Caco-2 (cell line): ENCODE measurements at regions not wholly inside any gene's neighbourhood (a gene's known extent, or its start where the extent isn't known, plus 50 kb on each side); places are given as distances from the start of the nearest gene placed in this dataset.

Experiments
- BruUV-seq: library from RNA; stranded (reverse); fragments of 400-500 nt; replicated peaks from 2 replicates; lab custom pipeline; 2021; lab: Mats Ljungman, UMichigan
- CTCF ChIA-PET: fragments of 300-600 bp; sonication (Branson Sonifier 250); formaldehyde crosslinking; loops from one replicate; lab custom pipeline; 2022; ENCODE audit warnings: antibody characterized with exemption; lab: Charles Lee
- POLR2A ChIA-PET: fragments of 300-600 bp; sonication (Branson Sonifier 250); formaldehyde crosslinking; loops from one replicate; lab custom pipeline; 2022; ENCODE audit warnings: antibody characterized with exemption; lab: Charles Lee
- DNase-seq, 2 experiments: peaks; one replicate each; pipeline versions ENCODE4 v3.0.0 to v3.0.0-alpha.2; 2020 to 2022
- H3K27me3 ChIP-seq: replicated peaks from 2 replicates; pipeline ENCODE4 v1.6.0; 2011; ENCODE audit warnings: low read length; ENCODE audit not compliant: control insufficient read depth, insufficient read depth
- H3K36me3 ChIP-seq: 2 replicates; pipeline ENCODE4 v1.5.1; 2011; ENCODE audit warnings: low read length; ENCODE audit not compliant: control insufficient read depth, insufficient read depth
- H3K4me1 ChIP-seq: fragments of 250-450 bp; sonication (Bioruptor Pico); 2 replicates; pipeline ENCODE4 v1.5.1; 2020; ENCODE audit warnings: mild to moderate bottlenecking
- H3K4me3 ChIP-seq: 2 replicates; pipeline ENCODE4 v1.5.1; 2011; ENCODE audit warnings: low read depth, mild to moderate bottlenecking, control low read depth, low read length
- H3K9me3 ChIP-seq: fragments of 250-450 bp; sonication (Bioruptor Pico); 2 replicates; pipeline ENCODE4 v1.5.1; 2020; ENCODE audit warnings: mild to moderate bottlenecking, moderate library complexity
- H3K27ac Mint-ChIP-seq: one replicate; pipeline ENCODE4 v1.8.0; 2022; ENCODE audit warnings: mixed read lengths; ENCODE audit not compliant: unreplicated experiment
- H3K27me3 Mint-ChIP-seq: one replicate; pipeline ENCODE4 v1.8.0; 2022; ENCODE audit warnings: mixed read lengths; ENCODE audit not compliant: insufficient read depth, unreplicated experiment
- H3K36me3 Mint-ChIP-seq: one replicate; pipeline ENCODE4 v1.8.0; 2022; ENCODE audit warnings: mild to moderate bottlenecking, mixed read lengths; ENCODE audit not compliant: insufficient read depth, unreplicated experiment
- H3K4me1 Mint-ChIP-seq: one replicate; pipeline ENCODE4 v1.8.0; 2022; ENCODE audit warnings: low read depth, mixed read lengths; ENCODE audit not compliant: unreplicated experiment
- H3K4me3 Mint-ChIP-seq: one replicate; pipeline ENCODE4 v1.8.0; 2022; ENCODE audit warnings: mild to moderate bottlenecking, moderate library complexity, mixed read lengths; ENCODE audit not compliant: unreplicated experiment
- H3K9me3 Mint-ChIP-seq: one replicate; pipeline ENCODE4 v1.8.0; 2022; ENCODE audit warnings: mixed read lengths; ENCODE audit not compliant: unreplicated experiment
- CTCF ChIP-seq, 2 experiments: fragments of 200-600 bp in 1 of 2; IDR thresholded peaks; 1 replicate in 1 of 2; 2 replicates in 1 of 2; pipeline versions ENCODE4 v1.5.1 to v1.8.0; 2011 to 2022; ENCODE audit warnings: antibody characterized with exemption in 1 of 2, control low read depth in 1 of 2, inconsistent platforms in 1 of 2, low read depth in 1 of 2, low read length in 1 of 2, mild to moderate bottlenecking in 1 of 2, moderate library complexity in 1 of 2; ENCODE audit not compliant: insufficient read depth in 1 of 2, severe bottlenecking in 1 of 2, unreplicated experiment in 1 of 2
- intact Hi-C: fragments of 100-400 bp; cut with micrococcal nuclease; formaldehyde crosslinking; loops from one replicate; pipeline ENCODE4 v1.10.0; 2022; ENCODE audit not compliant: unreplicated experiment

GRCh38 chr1:58200437-58200836, 346.1 kb downstream of the OMA1 start:
- Histone ChIP-seq H3K4me3 (no peak overlapping the region), H3K27me3 (no peaks in the 10 kb centered on the region), H3K4me1 (no peaks in the 10 kb centered on the region), H3K9me3 (no peaks in the 10 kb centered on the region), H3K36me3 (no peaks in the 10 kb centered on the region)
- BruUV-seq, result no TSS peak
- ChIA-PET POLR2A (no interaction called here), CTCF (no interaction called here)
- Mint-ChIP-seq H3K4me3 (no peak overlapping the region), H3K27ac (no peak overlapping the region), H3K27me3 (peaks cover 3% of the 10 kb centered on the region), H3K9me3 (no peaks in the 10 kb centered on the region), H3K36me3 (no peaks in the 10 kb centered on the region), H3K4me1 (no peaks in the 10 kb centered on the region)
- intact Hi-C loops, result no loop called here
- TF ChIP-seq CTCF (IDR thresholded peaks at IDR 0.05; ENCODE audit: insufficient read depth in 1 of 2, low read depth in 1 of 2, low read length in 1 of 2, severe bottlenecking in 1 of 2, unreplicated experiment in 1 of 2), result no peak
- DNase-seq, result no peak

GRCh38 chr1:58197811-58198210, 348.7 kb downstream of the OMA1 start:
- H3K4me1 ChIP-seq, result no peaks in the 10 kb centered on the region
- intact Hi-C loops, result no loop called here
- H3K9me3 ChIP-seq, result no peaks in the 10 kb centered on the region
- no peak overlapping the region for H3K4me3 Mint-ChIP-seq
- ChIA-PET POLR2A (no interaction called here), CTCF (no interaction called here)
- DNase-seq, result no peak
- H3K36me3 Mint-ChIP-seq, result no peaks in the 10 kb centered on the region
- no peaks in the 10 kb centered on the region for H3K4me1 Mint-ChIP-seq
- H3K27ac Mint-ChIP-seq, result no peak overlapping the region
- H3K27me3 ChIP-seq, result no peaks in the 10 kb centered on the region
- no TSS peak for BruUV-seq
- TF ChIP-seq CTCF (IDR thresholded peaks at IDR 0.05; ENCODE audit: insufficient read depth in 1 of 2, low read depth in 1 of 2, low read length in 1 of 2, severe bottlenecking in 1 of 2, unreplicated experiment in 1 of 2), result no peak
- H3K27me3 Mint-ChIP-seq, result no peaks in the 10 kb centered on the region
- no peaks in the 10 kb centered on the region for H3K36me3 ChIP-seq
- no peaks in the 10 kb centered on the region for H3K9me3 Mint-ChIP-seq
- no peak overlapping the region for H3K4me3 ChIP-seq

GRCh38 chr1:58190267-58190988, 356.1 kb downstream of the OMA1 start:
- H3K36me3 Mint-ChIP-seq, result no peaks in the 10 kb centered on the region
- no peak for TF ChIP-seq CTCF (IDR thresholded peaks at IDR 0.05; ENCODE audit: insufficient read depth in 1 of 2, low read depth in 1 of 2, low read length in 1 of 2, severe bottlenecking in 1 of 2, unreplicated experiment in 1 of 2)
- H3K27me3 Mint-ChIP-seq, result peaks cover 7% of the 10 kb centered on the region
- Histone ChIP-seq H3K4me3 (no peak overlapping the region), H3K9me3 (no peaks in the 10 kb centered on the region), H3K4me1 (no peaks in the 10 kb centered on the region), H3K36me3 (no peaks in the 10 kb centered on the region), H3K27me3 (no peaks in the 10 kb centered on the region)
- intact Hi-C loops, result no loop called here
- no peaks in the 10 kb centered on the region for H3K4me1 Mint-ChIP-seq
- no peak overlapping the region for H3K27ac Mint-ChIP-seq
- BruUV-seq, result no TSS peak
- no peak for DNase-seq
- no peak overlapping the region for H3K4me3 Mint-ChIP-seq
- CTCF ChIA-PET, result no interaction called here
- POLR2A ChIA-PET, result no interaction called here
- no peaks in the 10 kb centered on the region for H3K9me3 Mint-ChIP-seq
